Suppressor macrophage (primary cell): ENCODE measurements at regions not wholly inside any gene's neighbourhood (a gene's known extent, or its start where the extent isn't known, plus 50 kb on each side); places are given as distances from the start of the nearest gene placed in this dataset.
"Not testable (repeated sequence)": the region's sequence is repeated elsewhere in the genome, so short reads cannot be mapped to it uniquely, and the experiment has no call there.

Experiments used
- DNase-seq, 4 experiments: peaks; one replicate each; pipeline ENCODE4 v3.0.0-alpha.2; 2020 to 2022

GRCh38 chr18:55774505-55774904 lies 186.5 kb upstream of the TCF4 start:
- DNase-seq = no peak

DNA sequence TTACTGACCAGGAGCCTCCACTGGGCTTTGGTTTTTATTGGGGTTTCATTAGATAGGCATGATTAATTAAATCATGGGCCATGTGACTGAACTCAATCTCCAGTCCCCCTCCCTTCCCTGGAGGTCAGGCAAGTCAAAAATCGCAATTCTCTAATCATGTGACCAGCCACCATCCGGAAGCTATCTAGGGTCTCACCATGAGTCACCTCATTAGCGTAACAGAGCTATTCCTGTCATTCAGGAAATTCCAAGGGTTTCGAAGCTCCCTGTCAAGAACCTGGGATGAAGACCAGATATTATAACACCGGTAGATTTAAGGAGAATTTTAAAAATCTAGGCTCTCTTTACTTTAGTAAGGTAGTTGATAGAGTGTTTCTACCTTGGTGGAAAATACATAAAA lies 180.3 kb upstream of the TCF4 start:
- no peak for DNase-seq

GRCh38 chr18:55764386-55764785 lies 176.4 kb upstream of the TCF4 start:
- DNase-seq = no peak

DNA sequence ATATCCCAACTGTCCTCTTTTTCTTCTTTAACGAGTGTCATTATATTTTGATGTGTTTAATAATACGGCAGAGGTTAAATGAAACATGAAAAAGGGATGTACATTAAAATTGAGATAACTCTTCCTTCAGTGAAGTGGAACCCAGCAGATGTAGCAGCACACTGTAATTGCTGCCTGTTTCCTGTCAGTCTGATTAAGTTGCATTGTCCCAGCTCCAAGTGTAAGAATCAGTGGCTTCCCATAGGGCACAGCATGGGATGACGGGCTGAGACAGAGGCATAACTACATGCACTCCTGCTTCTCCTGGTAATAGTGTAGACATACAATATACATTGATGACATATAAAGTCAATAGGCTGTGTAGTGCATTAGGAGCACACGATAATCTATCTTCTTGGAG lies 175.8 kb upstream of the TCF4 start:
- no peak for DNase-seq

DNA sequence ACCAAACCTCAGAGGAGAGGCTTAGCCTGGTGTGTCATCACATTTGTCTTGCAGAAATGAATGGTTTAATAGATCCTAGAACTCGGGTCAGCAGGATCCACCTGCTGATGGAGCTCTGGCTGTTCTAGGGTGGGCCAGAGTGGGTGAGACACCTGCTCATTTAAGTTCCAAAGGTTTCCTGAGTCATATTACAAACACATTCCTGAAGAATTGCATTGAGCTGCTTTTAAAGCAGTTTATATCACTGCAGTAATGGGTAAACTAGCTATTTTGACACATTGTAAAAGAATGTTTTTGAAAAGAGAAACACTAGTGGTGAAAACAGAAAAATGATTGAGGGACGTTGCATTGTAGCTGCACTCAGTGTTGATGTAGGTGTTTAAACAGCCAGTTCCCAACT lies 175.3 kb upstream of the TCF4 start:
- no peak for DNase-seq

- no peak for DNase-seq
These were observed 174.4 kb upstream of the TCF4 start for GRCh38 chr18:55762424-55762823.

DNA sequence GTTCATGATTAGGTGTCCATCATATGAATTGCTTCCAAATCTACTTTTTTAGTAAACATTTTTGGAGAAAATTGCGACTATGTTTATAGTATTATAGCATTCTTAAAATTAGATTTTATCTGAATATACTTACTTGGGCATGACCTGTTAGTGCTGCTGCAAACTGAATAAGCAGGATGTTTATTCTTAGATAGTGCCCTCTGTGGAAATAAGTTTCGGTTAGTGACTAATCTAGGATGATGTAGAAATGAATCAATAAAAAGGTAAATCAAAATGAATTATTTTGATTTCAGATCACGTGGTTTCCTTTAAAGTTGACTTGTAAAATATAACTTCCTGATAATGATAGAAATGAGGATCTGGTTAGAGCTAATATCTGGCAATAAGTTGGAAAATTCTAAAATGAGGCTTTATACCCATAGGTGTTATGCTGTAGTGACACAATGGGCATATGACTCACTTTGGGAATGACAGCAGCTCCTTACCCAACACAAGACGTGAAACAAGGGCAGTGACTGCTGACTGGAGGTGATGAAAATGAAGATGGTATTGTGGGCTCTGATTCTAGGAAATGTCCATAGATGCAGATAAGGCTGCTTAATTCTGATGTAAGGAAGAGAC lies 165.8 kb upstream of the TCF4 start:
- DNase-seq = no peak

- no peak for DNase-seq
These were observed 163.5 kb upstream of the TCF4 start for GRCh38 chr18:55751476-55751875.

GRCh38 chr18:55748227-55748738 lies 160.3 kb upstream of the TCF4 start:
- DNase-seq = no peak

GRCh38 chr18:55744206-55744605 lies 156.2 kb upstream of the TCF4 start:
- no peak for DNase-seq

GRCh38 chr18:55743736-55744135 lies 155.7 kb upstream of the TCF4 start:
- DNase-seq = no peak

DNA sequence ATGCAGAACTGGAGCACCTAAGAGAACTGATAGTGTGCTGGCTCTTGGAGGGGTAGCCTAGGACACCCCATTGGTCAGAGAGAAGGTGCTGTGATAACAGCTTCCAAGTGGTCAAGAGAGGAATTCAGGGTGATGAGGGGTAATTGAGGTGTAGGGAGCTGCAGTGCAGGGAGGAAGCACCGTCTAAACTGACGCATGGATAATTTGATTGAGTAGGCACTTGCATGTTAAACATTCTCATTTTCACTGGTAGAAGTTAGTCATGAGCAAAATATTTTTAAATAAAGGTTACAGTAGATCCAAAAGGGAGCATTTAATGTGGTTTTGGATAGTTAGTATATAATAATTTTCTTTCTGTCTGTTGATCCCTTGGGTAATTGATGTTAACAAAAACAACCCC lies 155.1 kb upstream of the TCF4 start:
- no peak for DNase-seq

GRCh38 chr18:55739488-55739887 lies 151.5 kb upstream of the TCF4 start:
- no peak for DNase-seq

DNA sequence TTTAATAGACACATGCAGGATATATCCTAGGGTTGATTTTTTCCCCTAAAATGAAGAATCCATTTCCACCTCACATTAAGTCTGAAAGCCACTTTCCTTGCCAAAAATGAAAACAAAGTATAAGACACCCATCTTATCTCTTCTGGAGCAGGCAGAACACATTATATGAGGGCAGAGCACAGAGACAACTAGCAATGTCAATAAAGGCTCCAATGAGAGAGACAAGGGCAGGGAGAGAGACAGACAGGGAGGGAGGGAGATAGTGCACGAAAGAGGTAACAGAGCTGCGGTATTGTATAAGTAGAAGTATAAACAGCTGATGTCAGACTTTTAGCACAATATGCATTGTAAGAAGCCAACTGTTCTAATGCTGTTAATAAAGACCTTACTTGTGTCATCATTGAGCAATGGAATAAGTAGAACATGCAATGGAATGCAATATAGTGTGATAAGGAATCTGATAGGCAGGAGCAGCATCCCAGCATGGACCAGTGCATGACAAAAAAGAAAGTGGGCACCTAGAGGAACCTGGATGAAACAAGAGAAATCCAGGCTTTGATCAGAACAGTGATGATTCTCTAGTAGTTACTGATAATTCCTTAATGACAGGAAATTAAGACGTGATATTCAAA lies 150.6 kb upstream of the TCF4 start:
- no peak for DNase-seq

DNA sequence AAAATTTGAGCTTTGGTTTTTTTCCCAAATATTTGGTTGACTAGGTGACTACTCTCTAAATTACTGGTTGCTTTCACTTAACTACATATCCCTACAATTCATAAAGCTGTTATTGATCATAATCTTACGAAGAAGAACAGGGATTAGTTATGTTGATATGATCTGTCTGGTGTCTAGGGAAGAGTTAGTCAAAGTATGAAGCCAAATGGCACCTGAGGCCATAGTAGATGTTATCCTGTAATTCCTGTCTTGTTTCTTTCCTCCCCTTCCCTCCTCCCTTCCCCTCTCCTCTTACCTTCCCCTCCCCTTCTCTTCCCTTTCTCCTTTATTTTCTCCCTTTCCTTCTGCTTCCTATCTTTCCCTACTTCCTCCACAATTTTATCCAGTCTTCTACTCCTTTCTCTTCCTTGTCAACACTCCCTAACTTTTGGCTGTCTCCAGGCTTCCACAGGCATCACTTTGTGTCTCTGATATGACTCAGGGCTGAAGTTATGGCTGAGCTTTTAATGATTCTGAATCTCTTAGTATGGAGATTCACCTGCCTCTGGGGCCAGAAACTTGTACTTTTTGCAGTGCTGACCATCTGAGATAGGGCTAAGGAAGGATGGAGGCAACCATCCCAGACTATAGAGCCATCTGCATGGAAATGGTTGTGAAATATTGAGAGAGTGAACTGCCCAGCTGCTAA lies 149.9 kb upstream of the TCF4 start:
- no peak for DNase-seq

DNA sequence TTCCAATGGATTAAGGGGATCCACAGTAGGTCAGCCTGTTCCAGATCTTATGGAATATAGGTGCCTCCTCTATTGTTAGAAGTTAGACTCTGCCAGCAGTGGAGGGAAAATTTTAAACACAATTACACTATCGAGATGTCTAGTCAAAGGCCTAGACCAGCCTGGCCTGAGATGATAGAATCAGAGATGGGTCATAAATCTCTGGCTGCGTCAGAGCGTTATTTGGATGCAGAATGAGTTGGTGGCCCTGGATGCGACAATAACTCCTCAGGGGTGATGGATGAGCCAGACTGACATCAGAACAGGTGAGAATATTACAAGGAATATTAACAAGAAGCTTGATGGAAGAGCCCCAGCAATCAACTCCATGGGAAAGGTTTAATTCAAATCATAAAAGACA lies 149.3 kb upstream of the TCF4 start:
- no peak for DNase-seq

GRCh38 chr18:55735969-55736368 lies 148.0 kb upstream of the TCF4 start:
- DNase-seq = no peak

DNA sequence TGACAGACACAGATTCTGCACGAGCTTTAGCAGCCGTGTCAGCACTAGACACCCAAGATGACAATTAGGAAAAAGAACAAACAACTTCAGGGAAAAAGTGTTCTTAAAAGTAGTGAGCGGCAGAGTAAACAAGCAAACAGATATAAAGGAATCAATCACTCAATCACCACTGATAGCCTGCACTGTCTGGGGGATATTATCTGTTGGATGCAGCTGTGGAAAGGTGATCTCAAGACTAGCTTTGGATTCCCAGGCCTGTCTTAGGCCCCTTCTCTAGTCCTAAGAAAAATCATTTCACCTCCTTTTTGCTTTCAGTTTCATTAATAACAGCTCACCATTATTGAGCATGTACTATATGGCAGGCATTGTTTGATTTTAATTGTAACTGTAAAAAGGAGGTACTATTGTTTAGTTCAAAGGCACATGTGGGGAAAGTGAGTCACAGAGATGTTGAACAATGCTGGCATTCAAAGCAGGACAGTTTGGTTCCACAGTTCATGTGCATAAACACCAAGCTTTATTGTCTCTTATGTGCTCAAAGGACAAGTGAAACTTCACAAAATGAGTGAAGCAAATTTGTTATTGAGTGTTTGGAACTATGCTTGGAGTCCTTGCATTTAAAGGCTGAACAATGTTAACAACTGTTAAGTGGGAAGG lies 147.3 kb upstream of the TCF4 start:
- no peak for DNase-seq

DNA sequence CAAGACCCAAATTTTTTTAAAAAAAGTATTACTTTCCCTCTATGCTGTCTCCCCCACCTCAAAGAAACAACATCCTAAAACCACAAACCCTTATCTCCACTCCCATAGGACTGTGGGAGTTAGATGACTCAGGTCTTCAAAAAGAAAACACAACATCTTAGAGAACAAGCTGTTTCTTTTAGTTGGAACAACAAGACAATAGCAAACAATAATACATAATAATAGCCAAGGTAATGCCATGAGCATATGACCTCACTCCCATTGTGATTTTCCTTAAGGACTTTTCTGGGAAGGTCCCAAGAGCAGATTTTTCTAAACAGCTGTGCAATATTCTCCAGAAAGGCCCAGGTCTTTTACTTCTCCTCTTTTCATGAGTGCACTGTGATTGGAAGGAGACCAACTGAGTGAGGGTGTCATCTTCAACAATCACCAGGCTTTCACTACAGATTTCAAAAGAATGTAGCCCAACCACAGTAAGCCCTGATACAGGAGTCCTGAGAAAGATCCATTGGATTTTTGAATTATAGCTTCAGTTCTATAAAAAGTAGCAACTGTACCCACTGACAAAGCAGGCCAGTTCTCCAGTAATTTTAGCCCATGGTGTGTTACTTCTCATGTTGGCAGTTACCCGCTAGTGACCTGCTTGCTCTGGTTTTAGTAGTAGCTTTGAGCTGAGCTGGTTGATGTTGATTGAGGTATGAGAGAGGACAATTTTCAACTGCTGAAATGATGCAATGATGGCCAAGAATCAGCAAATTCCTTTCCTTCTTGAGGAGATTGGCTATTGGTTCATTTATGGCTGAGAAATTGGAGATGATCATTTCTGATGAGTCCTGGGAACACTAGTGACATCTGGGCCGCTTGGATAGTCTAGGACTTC lies 144.5 kb upstream of the TCF4 start:
- no peak for DNase-seq

- DNase-seq = no peak
These were observed 143.6 kb upstream of the TCF4 start for GRCh38 chr18:55731594-55732042.

DNA sequence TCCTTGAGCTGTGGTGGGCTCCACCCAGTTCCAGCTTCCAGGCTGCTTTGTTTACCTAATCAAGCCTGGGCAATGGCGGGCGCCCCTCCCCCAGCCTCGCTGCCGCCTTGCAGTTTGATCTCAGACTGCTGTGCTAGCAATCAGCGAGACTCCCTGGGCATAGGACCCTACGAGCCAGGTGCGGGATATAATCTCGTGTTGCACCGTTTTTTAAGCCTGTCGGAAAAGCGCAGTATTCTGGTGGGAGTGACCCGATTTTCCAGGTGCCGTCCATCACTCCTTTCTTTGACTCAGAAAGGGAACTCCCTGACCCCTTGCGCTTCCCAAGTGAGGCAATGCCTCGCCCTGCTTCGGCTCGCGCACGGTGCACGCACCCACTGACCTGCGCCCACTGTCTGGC lies 133.0 kb upstream of the TCF4 start:
- DNase-seq = not testable (repeated sequence)

- no peak for DNase-seq
These were observed 125.7 kb upstream of the TCF4 start for GRCh38 chr18:55713707-55714106.
